GM21360 (cell line): ENCODE measurements at regions not wholly inside any gene's neighbourhood (a gene's known extent, or its start where the extent isn't known, plus 50 kb on each side); places are given as distances from the start of the nearest gene placed in this dataset.

Experiments
- ATAC-seq: cut with Tn5 transposase; IDR thresholded peaks from one replicate; pipeline ENCODE4 v1.9.1; 2021; ENCODE audit warnings: mild to moderate bottlenecking, moderate library complexity; ENCODE audit not compliant: unreplicated experiment

GRCh38 chr4:156255230-156256007, 301.8 kb upstream of the CTSO start:
- ATAC-seq: no peak

- ATAC-seq: no peak
Measured at GRCh38 chr4:156252358-156252921, 298.8 kb upstream of the CTSO start.

- no peak for ATAC-seq
Measured at GRCh38 chr4:156251373-156252065, 297.9 kb upstream of the CTSO start.

GRCh38 chr4:156248917-156249316, 295.3 kb upstream of the CTSO start:
- ATAC-seq: no peak

GRCh38 chr4:156247470-156247869, 293.8 kb upstream of the CTSO start:
- no peak for ATAC-seq

- no peak for ATAC-seq
Measured at GRCh38 chr4:156243015-156243414, 289.3 kb upstream of the CTSO start.

- no peak for ATAC-seq
Measured at GRCh38 chr4:156242390-156242789, 288.7 kb upstream of the CTSO start.

- no peak for ATAC-seq
Measured at GRCh38 chr4:156241896-156242295, 288.2 kb upstream of the CTSO start.

- ATAC-seq: no peak
Measured at GRCh38 chr4:156238171-156238570, 284.5 kb upstream of the CTSO start.

GRCh38 chr4:156237231-156237630, 283.6 kb upstream of the CTSO start:
- no peak for ATAC-seq

GRCh38 chr4:156230176-156230575, 276.5 kb upstream of the CTSO start:
- ATAC-seq: no peak

- no peak for ATAC-seq
Measured at GRCh38 chr4:156228676-156229075, 275.0 kb upstream of the CTSO start.

GRCh38 chr4:156227321-156227720, 273.7 kb upstream of the CTSO start:
- ATAC-seq: no peak

- ATAC-seq: no peak
Measured at GRCh38 chr4:156223985-156224384, 270.3 kb upstream of the CTSO start.

- no peak for ATAC-seq
Measured at GRCh38 chr4:156217236-156217635, 263.6 kb upstream of the CTSO start.

- ATAC-seq: peak; percentile 97
Measured at GRCh38 chr4:156201050-156201449, 247.4 kb upstream of the CTSO start.

- ATAC-seq: no peak
Measured at GRCh38 chr4:156198511-156198910, 244.8 kb upstream of the CTSO start.

- no peak for ATAC-seq
Measured at GRCh38 chr4:156197216-156197615, 243.6 kb upstream of the CTSO start.

- ATAC-seq: no peak
Measured at GRCh38 chr4:156196722-156197121, 243.1 kb upstream of the CTSO start.

GRCh38 chr4:156195914-156196313, 242.2 kb upstream of the CTSO start:
- peak; percentile 97 for ATAC-seq

- ATAC-seq: no peak
Measured at GRCh38 chr4:156194896-156195295, 241.2 kb upstream of the CTSO start.

- ATAC-seq: peak; percentile 25
Measured at GRCh38 chr4:156193800-156194199, 240.1 kb upstream of the CTSO start.
